ENCODE measurements at regions not wholly inside any gene's neighbourhood (a gene's known extent, or its start where the extent isn't known, plus 50 kb on each side); places are given as distances from the start of the nearest gene placed in this dataset.

DNA sequence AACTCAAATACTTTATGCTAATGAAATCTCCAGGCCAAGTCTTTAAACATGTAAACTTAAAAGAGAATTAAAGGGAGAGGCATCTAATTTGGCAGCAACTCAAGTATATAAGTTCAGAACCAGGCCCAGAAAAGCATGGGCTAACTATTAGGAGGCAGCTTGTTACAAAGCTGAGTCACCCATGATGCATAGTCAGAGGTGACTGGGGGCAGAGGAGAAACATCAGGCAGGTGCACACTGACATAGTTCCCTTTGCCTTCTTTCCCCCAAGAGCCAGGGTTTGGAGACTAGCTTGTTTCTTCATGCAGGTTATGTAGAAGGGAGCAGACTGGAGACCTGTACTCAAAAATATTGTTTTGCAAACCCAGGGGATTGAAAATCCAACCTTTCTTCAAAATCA is 619.0 kb downstream of the SOX6 start:
- Histone ChIP-seq H3K4ac (ENCODE audit: low read depth, low read length) (no peak overlapping the region), H3K79me2 (ENCODE audit: control insufficient read depth, insufficient read depth, low read length) (no peaks in the 10 kb centered on the region)

GRCh38 chr11:15738931-15739330 is 617.4 kb downstream of the SOX6 start:
- H4K8ac ChIP-seq (ENCODE audit: low read depth, low read length): no peak overlapping the region
- no peaks in the 10 kb centered on the region for H3K27me3 ChIP-seq (ENCODE audit: insufficient read depth, low read length, poor library complexity)
- no peak overlapping the region for H3K27ac ChIP-seq (ENCODE audit: low read depth, low read length)
- WGBS (ENCODE audit: extremely low coverage, insufficient coverage, low lambda C conversion rate): no CpG with 5 or more reads among the region's 5 CpGs
- no peaks in the 10 kb centered on the region for H3K79me1 ChIP-seq (ENCODE audit: low read length)
- DNase-seq: no peak
- no peak overlapping the region for H3K4me2 ChIP-seq (ENCODE audit: low read length)
- no peak overlapping the region for H3K9ac ChIP-seq (ENCODE audit: low read length)
- no peak overlapping the region for H3K56ac ChIP-seq (ENCODE audit: low read length)
- no peaks in the 10 kb centered on the region for H3K36me3 ChIP-seq (ENCODE audit: control insufficient read depth, insufficient read depth, low read length)
- no peak overlapping the region for H3K23ac ChIP-seq (ENCODE audit: low read length)
- no peak overlapping the region for H3K18ac ChIP-seq (ENCODE audit: low read length)
- no peak overlapping the region for H4K5ac ChIP-seq (ENCODE audit: low read length)
- no peaks in the 10 kb centered on the region for H3K4me1 ChIP-seq (ENCODE audit: control insufficient read depth, low read depth, low read length)
- no peak overlapping the region for H2AK5ac ChIP-seq (ENCODE audit: low read length)
- H3K4me3 ChIP-seq (ENCODE audit: low read length): no peak overlapping the region
- no peak overlapping the region for H2BK120ac ChIP-seq (ENCODE audit: low read depth, low read length)
- H3K79me2 ChIP-seq (ENCODE audit: control insufficient read depth, insufficient read depth, low read length): no peaks in the 10 kb centered on the region
- no peak overlapping the region for H2BK15ac ChIP-seq (replicated peaks; ENCODE audit: low read depth)
- no peak overlapping the region for H3K4ac ChIP-seq (ENCODE audit: low read depth, low read length)
- H2BK5ac ChIP-seq (ENCODE audit: low read length): no peak overlapping the region

More for the DNA sequence above, 619.0 kb downstream of the SOX6 start:
- Histone ChIP-seq H4K8ac (ENCODE audit: low read depth, low read length) (no peak overlapping the region), H2BK120ac (ENCODE audit: low read depth, low read length) (no peak overlapping the region), H3K9ac (ENCODE audit: low read length) (no peak overlapping the region), H2BK5ac (ENCODE audit: low read length) (no peak overlapping the region), H3K27me3 (ENCODE audit: insufficient read depth, low read length, poor library complexity) (no peaks in the 10 kb centered on the region), H3K4me3 (ENCODE audit: low read length) (no peak overlapping the region), H3K56ac (ENCODE audit: low read length) (no peak overlapping the region), H4K5ac (ENCODE audit: low read length) (no peak overlapping the region), H3K36me3 (ENCODE audit: control insufficient read depth, insufficient read depth, low read length) (no peaks in the 10 kb centered on the region), H3K79me1 (ENCODE audit: low read length) (no peaks in the 10 kb centered on the region), H2AK5ac (ENCODE audit: low read length) (no peak overlapping the region), H3K27ac (ENCODE audit: low read depth, low read length) (no peak overlapping the region), H3K4me1 (ENCODE audit: control insufficient read depth, low read depth, low read length) (no peaks in the 10 kb centered on the region), H2BK15ac (replicated peaks; ENCODE audit: low read depth) (no peak overlapping the region), H3K23ac (ENCODE audit: low read length) (no peak overlapping the region), H3K18ac (ENCODE audit: low read length) (no peak overlapping the region), H3K4me2 (ENCODE audit: low read length) (no peak overlapping the region)
- DNase-seq: no peak

- Histone ChIP-seq H3K18ac (ENCODE audit: low read length) (no peak overlapping the region), H3K9ac (ENCODE audit: low read length) (no peak overlapping the region), H4K5ac (ENCODE audit: low read length) (no peak overlapping the region), H3K56ac (ENCODE audit: low read length) (no peak overlapping the region), H3K79me2 (ENCODE audit: control insufficient read depth, insufficient read depth, low read length) (no peaks in the 10 kb centered on the region), H3K23ac (ENCODE audit: low read length) (no peak overlapping the region), H3K27ac (ENCODE audit: low read depth, low read length) (no peak overlapping the region), H2AK5ac (ENCODE audit: low read length) (no peak overlapping the region), H3K4me1 (ENCODE audit: control insufficient read depth, low read depth, low read length) (no peaks in the 10 kb centered on the region), H2BK120ac (ENCODE audit: low read depth, low read length) (no peak overlapping the region), H3K27me3 (ENCODE audit: insufficient read depth, low read length, poor library complexity) (no peaks in the 10 kb centered on the region), H4K8ac (ENCODE audit: low read depth, low read length) (no peak overlapping the region), H3K79me1 (ENCODE audit: low read length) (no peaks in the 10 kb centered on the region), H3K4ac (ENCODE audit: low read depth, low read length) (no peak overlapping the region), H3K4me3 (ENCODE audit: low read length) (no peak overlapping the region), H2BK15ac (replicated peaks; ENCODE audit: low read depth) (no peak overlapping the region), H2BK5ac (ENCODE audit: low read length) (no peak overlapping the region), H3K36me3 (ENCODE audit: control insufficient read depth, insufficient read depth, low read length) (no peaks in the 10 kb centered on the region), H3K4me2 (ENCODE audit: low read length) (no peak overlapping the region)
- DNase-seq: no peak
- no CpG with 5 or more reads among the region's 7 CpGs for WGBS (ENCODE audit: extremely low coverage, insufficient coverage, low lambda C conversion rate)
Observed at GRCh38 chr11:15742626-15743519, 613.5 kb downstream of the SOX6 start.

DNA sequence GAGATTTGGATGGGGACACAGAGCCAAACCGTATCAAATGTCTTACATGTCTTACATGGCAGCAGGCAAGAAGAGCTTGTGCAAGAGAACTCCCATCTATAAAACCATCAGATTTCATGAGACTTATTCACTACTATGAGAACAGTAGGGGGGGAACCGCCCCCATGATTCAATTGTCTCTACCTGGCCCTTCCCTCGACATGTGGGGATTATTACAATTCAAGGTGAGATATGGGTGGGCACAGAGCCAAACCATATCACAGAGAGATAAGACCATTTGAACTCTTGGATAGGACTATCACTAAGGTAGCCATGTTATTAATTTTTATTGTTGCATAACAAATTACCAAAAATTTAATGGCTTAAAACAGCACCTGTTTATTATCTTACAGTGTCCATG is 611.7 kb downstream of the SOX6 start:
- Histone ChIP-seq H2BK15ac (replicated peaks; ENCODE audit: low read depth) (no peak overlapping the region), H4K8ac (ENCODE audit: low read depth, low read length) (no peak overlapping the region), H3K4me3 (ENCODE audit: low read length) (no peak overlapping the region), H3K9ac (ENCODE audit: low read length) (no peak overlapping the region), H3K56ac (ENCODE audit: low read length) (no peak overlapping the region), H3K4ac (ENCODE audit: low read depth, low read length) (no peak overlapping the region), H3K18ac (ENCODE audit: low read length) (no peak overlapping the region), H3K27ac (ENCODE audit: low read depth, low read length) (no peak overlapping the region), H3K4me2 (ENCODE audit: low read length) (no peak overlapping the region), H3K27me3 (ENCODE audit: insufficient read depth, low read length, poor library complexity) (no peaks in the 10 kb centered on the region), H2AK5ac (ENCODE audit: low read length) (no peak overlapping the region), H2BK120ac (ENCODE audit: low read depth, low read length) (no peak overlapping the region), H4K5ac (ENCODE audit: low read length) (no peak overlapping the region), H3K79me1 (ENCODE audit: low read length) (no peaks in the 10 kb centered on the region), H3K36me3 (ENCODE audit: control insufficient read depth, insufficient read depth, low read length) (no peaks in the 10 kb centered on the region), H3K79me2 (ENCODE audit: control insufficient read depth, insufficient read depth, low read length) (no peaks in the 10 kb centered on the region), H2BK5ac (ENCODE audit: low read length) (no peak overlapping the region), H3K23ac (ENCODE audit: low read length) (no peak overlapping the region), H3K4me1 (ENCODE audit: control insufficient read depth, low read depth, low read length) (no peaks in the 10 kb centered on the region)
- DNase-seq: no peak
- no CpG with 5 or more reads among the region's 3 CpGs for WGBS (ENCODE audit: extremely low coverage, insufficient coverage, low lambda C conversion rate)

- Histone ChIP-seq H3K36me3 (ENCODE audit: control insufficient read depth, insufficient read depth, low read length) (no peaks in the 10 kb centered on the region), H4K8ac (ENCODE audit: low read depth, low read length) (no peak overlapping the region), H3K4me3 (ENCODE audit: low read length) (no peak overlapping the region), H3K4me2 (ENCODE audit: low read length) (no peak overlapping the region), H2BK120ac (ENCODE audit: low read depth, low read length) (no peak overlapping the region), H3K79me1 (ENCODE audit: low read length) (no peaks in the 10 kb centered on the region), H3K27ac (ENCODE audit: low read depth, low read length) (no peak overlapping the region), H2AK5ac (ENCODE audit: low read length) (no peak overlapping the region), H3K4me1 (ENCODE audit: control insufficient read depth, low read depth, low read length) (no peaks in the 10 kb centered on the region), H3K27me3 (ENCODE audit: insufficient read depth, low read length, poor library complexity) (no peaks in the 10 kb centered on the region), H3K4ac (ENCODE audit: low read depth, low read length) (no peak overlapping the region), H2BK15ac (replicated peaks; ENCODE audit: low read depth) (no peak overlapping the region), H2BK5ac (ENCODE audit: low read length) (no peak overlapping the region), H3K56ac (ENCODE audit: low read length) (no peak overlapping the region), H3K9ac (ENCODE audit: low read length) (no peak overlapping the region), H3K18ac (ENCODE audit: low read length) (no peak overlapping the region), H3K79me2 (ENCODE audit: control insufficient read depth, insufficient read depth, low read length) (no peaks in the 10 kb centered on the region), H3K23ac (ENCODE audit: low read length) (no peak overlapping the region), H4K5ac (ENCODE audit: low read length) (no peak overlapping the region)
- DNase-seq: no peak
- WGBS (ENCODE audit: extremely low coverage, insufficient coverage, low lambda C conversion rate): no CpG with 5 or more reads among the region's 2 CpGs
Observed at GRCh38 chr11:15745266-15745665, 611.1 kb downstream of the SOX6 start.

- Histone ChIP-seq H3K27me3 (ENCODE audit: insufficient read depth, low read length, poor library complexity) (no peaks in the 10 kb centered on the region), H2BK15ac (replicated peaks; ENCODE audit: low read depth) (no peak overlapping the region), H3K36me3 (ENCODE audit: control insufficient read depth, insufficient read depth, low read length) (no peaks in the 10 kb centered on the region), H3K4me2 (ENCODE audit: low read length) (no peak overlapping the region), H4K8ac (ENCODE audit: low read depth, low read length) (no peak overlapping the region), H3K27ac (ENCODE audit: low read depth, low read length) (no peak overlapping the region), H3K4me1 (ENCODE audit: control insufficient read depth, low read depth, low read length) (no peaks in the 10 kb centered on the region), H3K4ac (ENCODE audit: low read depth, low read length) (no peak overlapping the region), H3K79me2 (ENCODE audit: control insufficient read depth, insufficient read depth, low read length) (no peaks in the 10 kb centered on the region), H3K79me1 (ENCODE audit: low read length) (no peaks in the 10 kb centered on the region), H3K23ac (ENCODE audit: low read length) (no peak overlapping the region), H4K5ac (ENCODE audit: low read length) (no peak overlapping the region), H3K18ac (ENCODE audit: low read length) (no peak overlapping the region), H3K9ac (ENCODE audit: low read length) (no peak overlapping the region), H3K4me3 (ENCODE audit: low read length) (no peak overlapping the region), H2AK5ac (ENCODE audit: low read length) (no peak overlapping the region), H2BK5ac (ENCODE audit: low read length) (no peak overlapping the region), H2BK120ac (ENCODE audit: low read depth, low read length) (no peak overlapping the region), H3K56ac (ENCODE audit: low read length) (no peak overlapping the region)
- no CpG with 5 or more reads among the region's 2 CpGs for WGBS (ENCODE audit: extremely low coverage, insufficient coverage, low lambda C conversion rate)
- no peak for DNase-seq
Observed at GRCh38 chr11:15747671-15748070, 608.7 kb downstream of the SOX6 start.
